DMS153 treated with DMSO at 0.1 percent for 48 hours (cell line): ENCODE measurements at regions not wholly inside any gene's neighbourhood (a gene's known extent, or its start where the extent isn't known, plus 50 kb on each side); places are given as distances from the start of the nearest gene placed in this dataset.
A peak's percentile ranks its signal among the peaks of the same experiment; 100 is the strongest.

ENCODE experiments used
- DNase-seq: peaks from one replicate; lab custom pipeline; 2025; ENCODE audit not compliant: unreplicated experiment; lab: John Stamatoyannopoulos, UW

DNA sequence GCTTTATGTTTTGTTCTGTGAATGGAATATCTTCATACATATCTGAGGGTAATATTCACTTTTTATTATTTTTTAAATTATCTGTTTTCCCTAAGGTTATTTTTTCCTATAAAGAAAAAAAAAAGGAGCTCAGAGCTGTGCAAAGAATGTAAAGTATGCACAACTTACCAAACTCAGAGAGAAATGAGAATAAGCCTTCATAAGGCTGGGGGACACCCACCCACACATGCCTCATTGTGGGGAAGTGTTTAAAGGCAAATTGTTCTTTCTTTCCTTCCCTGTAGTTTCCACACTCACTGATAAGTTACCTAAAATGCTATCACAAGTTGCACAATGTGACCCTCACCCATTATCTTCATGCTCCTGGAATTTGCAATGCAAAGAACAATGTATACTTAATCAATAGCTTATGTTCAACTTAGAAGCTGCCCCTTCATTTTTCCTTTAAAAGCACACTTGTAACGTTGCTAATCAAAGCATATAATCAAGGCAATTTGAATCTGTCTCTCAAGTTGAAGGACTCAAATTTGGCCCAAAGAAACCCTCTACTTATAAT is 108.1 kb downstream of the GNAT3 start:
- no peak for DNase-seq

DNA sequence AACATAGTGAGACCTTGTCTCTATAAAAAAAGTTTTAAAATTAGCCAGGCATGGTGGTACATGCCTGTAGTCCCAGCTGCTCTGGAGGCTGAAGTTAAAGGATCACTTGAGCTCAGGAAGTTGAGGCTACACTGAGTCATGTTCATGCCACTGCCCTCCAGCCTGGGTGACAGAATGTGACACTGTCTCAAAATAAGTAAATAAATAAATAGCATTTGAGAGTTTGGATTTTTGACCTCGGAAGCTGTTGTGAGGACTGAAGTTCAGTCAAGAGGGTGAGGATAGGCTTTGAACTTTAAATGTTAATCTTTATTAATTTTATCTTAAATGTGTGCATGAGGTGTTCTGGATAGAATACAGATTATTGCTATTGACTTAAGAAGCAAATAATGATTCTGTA is 110.2 kb downstream of the GNAT3 start:
- no peak for DNase-seq

DNA sequence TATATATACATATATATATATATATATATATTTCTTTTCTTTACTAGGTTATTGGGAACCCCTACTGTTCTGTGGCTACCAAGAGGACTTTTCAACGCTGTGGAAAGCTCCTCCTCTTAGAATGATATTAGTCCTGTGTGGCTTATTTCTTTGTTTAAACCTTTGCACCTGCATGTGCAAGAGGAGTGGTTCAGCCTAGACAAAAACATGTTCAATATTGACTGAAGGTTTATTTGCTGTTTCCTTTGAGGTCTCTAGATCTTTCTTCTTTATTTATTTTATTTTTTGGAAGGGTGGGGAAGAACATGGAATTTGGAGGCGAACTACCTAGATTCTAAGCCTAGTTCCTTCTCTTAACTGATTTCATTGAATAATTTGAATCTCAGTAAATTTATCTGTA is 118.1 kb downstream of the GNAT3 start:
- DNase-seq, result peak; percentile 27

DNA sequence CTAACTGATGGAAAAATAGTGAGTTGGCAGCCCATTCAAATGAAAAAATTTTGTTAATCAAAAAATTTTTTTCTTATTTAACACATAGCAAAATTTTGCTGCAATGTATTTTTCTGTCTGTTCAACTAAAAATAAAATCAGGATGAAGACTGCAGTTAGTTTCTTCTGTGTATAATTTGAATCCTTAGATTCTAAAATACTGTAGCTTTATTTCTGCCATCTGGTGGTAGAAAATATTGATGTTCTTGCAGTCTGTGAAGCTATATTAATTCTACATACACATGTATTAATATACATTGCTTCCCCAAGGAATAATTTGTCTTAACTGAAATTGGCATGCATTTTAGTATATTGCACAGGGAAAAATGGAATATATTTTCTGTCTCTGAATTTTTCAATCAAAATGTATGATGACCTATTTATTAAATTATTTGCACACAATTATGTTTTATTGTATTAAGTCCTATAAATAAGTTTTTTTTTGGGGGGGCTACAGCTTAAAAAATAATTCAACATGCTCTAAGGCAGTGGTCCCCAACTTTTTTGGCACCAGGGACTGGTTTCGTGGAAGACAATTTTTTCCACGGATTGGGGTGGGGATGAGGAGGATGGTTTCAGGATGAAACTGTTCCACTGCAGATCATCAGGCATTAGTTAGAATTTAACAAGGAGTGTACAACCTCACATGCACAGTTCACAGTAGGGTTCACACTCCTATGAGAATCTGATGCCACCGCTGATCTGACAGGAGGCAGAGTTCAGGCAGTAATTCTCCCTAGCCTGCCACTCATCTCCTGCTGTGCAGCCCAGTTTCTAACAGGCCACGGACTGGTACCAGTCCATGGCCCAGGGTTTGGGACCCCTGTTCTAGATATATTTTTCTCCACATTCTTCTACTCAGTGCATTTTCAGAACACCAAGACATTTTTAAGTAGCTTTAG is 119.4 kb downstream of the GNAT3 start:
- peak; percentile 18 for DNase-seq

DNA sequence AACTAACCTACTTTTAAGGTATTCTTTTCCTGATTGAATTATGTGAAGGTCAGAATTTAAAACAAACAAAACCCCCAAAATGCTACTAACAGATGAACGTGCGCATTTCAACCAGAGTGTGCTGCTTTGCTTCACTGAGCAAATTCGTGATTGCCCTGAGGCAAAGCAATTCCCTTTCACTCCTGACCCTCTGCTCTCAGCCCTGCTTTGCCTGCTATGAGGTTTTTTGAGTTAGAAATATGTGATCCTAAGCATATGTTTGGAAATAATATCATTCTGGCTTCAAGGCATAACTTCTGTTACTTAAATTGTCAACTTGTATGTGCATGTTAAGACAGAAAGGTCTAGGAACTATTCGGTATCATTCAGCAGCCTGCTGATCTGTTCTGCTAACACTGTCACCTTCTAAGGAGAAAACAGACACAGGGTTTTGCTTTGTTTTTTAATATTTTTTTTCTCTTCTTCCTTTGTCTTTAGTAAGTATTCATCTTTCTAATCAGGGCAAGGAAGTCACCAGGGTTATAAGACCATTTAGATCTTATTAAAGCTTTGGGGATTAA is 124.2 kb downstream of the GNAT3 start:
- no peak for DNase-seq

DNA sequence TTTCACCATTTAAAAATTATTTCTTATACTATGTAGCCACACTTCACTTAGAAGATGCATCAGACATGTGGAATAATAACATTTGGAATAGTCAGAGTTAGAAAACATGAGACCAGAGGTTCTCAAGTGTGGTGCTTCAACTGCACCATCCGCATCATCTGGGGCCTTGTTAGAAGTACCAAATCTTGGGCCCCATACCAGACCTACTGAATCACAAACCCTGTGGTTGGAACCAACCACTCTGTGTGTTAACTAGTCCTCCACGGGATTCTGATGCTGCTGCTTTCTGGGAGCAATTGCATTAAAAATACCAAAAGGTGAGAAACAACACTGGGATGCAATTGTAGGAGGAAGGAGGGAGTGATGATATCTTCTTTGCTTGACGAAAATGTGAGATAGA is 125.2 kb downstream of the GNAT3 start:
- DNase-seq, result no peak

DNA sequence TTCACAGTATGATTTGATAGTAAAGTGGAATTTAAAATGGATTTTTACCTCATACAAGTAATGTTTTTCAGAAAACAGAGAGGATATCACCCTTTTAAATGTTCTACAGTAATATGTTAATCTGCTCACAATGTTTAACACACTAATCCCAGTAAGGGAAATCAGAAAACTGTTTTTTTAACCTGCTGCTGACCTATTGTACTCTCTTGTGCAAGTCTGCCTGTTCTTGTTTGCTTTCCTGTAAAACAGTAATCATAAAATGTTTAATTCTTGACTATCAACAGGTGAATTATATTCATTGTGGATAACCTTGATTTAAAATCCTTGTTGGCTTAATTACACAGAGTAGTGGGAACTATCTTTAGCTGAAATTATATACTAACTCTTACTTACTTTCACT is 126.4 kb downstream of the GNAT3 start:
- no peak for DNase-seq

DNA sequence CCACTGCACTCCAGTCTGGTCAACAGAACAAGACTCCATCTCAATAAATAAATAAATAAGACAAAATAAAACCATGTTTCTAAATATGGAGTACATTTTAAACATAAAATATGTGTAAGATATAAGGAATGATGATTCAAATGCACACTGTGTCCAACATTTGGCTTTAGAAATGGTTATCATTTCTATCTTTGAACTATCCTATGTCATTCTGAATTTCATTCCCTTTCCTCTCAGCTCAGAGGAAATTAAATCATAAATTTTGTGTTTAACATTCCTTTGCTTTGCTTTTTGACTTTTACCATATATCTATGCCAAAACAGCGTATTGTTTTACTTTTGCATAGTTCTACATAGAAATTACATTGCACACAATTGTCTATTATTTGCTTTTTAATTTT is 130.9 kb downstream of the GNAT3 start:
- DNase-seq, result no peak

DNA sequence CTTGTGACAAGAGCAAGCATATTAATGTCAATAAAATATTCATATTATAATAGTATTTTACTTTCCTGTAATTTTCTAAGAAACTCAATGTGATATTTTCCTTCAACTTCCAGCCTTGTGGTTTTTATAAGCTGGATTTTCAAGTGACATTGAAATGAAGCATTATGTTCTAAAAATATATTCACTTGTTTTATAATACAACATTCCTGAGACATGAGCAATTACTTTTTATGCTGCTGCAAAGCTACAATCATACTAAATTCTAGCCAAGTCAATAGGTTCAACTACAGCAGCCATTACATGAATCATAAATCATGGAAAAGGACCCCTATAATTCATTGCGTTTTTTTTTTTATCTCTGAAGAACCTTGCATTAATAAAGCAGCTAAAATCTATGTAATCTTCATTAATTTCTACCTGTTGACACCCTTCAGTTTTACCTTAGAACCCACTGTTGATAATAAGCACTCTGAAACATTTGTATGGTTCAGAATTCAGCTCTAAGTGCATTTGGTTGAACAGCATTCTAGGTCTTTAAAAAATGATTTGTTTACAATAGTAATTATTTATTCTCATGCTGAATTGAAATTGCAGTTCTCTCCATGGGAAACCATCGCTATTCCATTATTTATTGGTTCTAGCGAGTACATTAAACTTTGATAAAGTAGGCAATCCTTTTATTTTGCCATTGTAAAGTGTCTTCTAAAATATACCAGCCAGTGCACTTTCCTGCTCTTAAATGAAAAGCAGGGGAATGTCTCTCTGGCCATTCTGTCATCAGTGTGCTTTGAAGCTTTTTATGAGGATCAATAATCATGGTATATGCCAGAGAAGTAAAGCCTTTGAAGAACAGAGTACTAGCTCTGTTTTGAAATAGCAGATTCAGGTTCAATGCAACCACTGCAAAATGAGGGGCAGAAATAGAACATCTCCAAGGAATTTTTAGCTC is 132.6 kb downstream of the GNAT3 start:
- DNase-seq, result no peak

DNA sequence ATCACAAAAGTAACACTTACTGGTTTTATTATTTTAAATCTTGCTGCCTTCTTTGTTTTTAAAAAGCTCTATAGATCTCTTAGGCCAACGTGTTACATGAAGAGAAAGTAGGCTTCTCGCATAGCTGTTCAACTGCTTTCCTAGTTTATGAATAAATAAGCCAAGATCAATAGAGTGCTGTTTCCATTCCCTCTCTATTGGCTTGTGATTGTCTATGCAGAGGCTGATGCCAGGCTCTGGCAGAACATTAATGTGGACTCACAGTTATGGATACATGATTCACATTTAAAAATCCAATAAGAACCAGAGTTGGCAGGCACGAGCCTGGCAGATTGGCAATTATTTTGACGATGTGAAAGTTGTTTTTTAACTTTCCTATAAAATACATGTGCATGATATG is 137.5 kb downstream of the GNAT3 start:
- no peak for DNase-seq

DNA sequence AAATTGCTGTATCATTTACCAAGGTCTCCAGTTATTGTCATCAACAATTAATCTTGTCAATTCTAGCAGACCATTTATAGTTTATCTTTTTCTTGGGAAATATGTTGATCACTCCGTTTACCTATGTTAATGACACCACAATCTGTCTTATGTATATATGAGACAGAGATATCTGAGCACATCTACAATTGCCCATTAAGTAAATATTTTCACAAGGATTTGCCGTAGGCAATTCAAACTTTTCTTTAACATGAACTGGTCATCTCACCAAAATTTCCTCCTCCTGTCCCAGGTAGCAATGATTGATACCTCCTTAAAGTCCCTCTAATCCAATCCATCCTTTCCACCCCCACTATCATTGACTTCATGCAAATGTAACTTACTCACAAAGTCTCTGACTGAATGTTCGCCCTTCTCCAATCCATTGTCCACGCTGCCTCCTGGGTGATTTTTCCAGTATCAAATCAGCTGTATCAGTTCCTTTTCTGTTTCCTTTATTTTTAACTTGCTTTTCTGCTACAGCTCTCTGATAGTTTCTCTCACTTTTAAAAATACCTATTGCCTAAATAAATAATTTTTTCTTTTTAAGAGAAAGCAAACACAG is 138.3 kb downstream of the GNAT3 start:
- DNase-seq, result no peak

DNA sequence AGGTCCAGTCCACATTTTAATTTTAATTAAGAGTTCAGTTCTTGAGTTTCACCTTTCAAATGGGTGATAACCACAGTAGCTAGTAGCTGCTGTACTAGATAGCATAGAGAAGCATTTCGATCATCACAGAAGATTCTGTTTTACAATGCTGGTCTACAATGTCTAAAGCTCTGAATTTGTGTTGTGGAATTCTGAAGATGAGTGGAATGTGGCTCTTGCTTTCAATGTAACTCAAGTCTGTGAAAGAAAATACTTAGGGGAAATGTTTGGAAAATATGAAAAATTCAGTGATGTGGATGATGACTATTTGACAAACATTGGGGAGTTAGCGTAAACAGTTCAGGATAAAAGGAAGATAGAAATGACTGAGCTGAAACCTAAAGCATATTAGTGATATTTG is 139.4 kb downstream of the GNAT3 start:
- no peak for DNase-seq

DNA sequence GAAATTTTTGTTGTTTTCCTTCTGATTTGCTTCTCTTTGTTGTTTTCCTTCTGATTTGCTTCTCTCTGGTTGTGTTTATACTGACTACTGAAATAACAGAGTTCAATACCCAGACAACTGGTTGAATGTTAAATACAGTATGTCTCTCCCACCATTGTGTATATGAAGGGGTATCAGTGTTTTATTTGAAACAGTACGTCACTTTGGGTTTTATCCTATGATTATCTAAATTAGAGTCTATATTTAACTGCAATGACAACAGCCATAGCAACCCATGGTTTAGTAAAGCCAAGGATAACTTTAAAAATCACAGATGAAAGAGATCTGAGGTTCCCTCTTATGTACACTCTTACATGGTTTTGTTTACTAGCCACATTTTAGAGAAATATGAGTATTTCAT is 141.3 kb downstream of the GNAT3 start:
- no peak for DNase-seq

DNA sequence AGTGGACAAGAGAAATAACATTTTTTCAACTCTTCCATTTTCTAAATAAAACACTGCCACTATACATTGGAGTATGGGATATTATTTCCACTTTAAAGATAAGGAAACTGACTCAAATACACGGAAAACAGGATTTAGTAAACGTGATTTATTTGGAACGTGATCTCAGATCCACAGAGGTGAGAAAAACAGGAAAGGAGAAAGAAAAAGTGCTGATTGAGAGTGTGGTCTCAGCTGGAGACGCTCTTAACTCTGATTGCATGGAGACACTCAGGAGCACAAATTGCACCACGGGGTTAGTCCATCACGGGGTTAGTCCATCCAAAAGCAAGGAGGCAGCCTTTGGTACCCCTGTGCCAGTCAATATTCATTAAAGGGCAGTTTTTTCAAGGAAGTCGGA is 142.5 kb downstream of the GNAT3 start:
- DNase-seq, result no peak

DNA sequence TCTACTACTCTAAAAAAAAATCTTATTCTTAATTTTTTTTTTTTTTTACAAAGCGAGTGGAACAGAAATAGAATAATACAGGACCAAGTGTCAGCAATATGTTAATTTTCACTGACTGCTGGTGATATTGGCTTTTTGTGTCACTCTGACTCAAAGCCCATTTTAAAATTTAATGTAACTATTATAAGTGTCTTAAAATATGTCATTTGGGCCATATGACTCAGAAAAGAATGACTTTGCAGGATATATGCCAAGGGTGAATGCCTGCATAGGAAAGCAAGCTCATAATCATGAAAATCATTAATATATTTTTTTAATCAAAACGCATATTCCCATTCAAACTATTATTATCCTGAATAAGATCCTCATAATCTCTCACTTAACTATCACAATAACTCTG is 149.2 kb downstream of the GNAT3 start:
- no peak for DNase-seq

DNA sequence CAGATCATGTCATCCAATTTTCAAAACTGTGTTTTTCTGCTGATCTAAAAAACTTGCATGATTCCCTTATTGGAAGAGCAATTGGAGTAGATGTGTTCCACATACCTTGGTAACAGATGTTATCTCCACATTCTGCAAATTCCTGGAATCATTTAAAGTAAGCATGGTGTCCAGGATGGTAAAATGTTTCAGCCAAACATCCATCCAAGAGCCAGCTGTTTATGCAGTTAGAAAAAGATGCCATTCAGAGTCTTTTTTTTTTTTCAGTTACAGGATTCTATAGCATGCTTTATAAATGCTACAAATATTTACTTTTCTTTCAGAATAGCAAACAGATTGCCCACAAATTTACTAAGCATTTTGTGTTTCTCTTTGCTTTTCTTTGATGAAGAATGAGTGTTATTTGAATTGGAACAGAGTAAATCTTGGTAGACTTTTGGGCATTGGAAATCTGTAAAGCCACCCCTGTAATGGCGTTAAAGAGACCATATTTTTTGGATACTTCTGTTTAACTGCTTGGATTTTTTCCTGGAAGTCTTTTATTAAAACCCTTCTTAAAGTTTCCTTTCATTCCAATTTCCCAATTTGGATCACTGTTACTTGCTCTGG is 149.8 kb downstream of the GNAT3 start:
- DNase-seq, result no peak

DNA sequence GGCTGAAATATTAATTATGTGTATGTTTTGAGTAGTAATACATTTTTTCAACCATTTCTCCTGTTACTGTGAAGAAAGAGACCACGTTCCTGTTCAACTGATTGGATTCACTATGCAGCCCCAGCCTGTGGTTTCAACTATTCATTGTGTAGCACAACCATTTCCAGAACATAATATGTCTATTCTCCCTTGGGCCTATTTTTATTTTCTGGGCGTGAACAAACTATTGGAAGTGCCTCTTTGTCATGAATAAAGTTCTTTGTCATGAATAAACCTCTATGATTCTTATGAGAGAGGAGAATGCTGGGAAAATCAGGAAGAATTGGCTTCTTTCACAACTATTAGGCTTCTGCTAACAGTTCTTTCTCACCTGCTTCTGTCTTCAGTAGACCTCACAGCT is 152.4 kb downstream of the GNAT3 start:
- DNase-seq, result no peak

DNA sequence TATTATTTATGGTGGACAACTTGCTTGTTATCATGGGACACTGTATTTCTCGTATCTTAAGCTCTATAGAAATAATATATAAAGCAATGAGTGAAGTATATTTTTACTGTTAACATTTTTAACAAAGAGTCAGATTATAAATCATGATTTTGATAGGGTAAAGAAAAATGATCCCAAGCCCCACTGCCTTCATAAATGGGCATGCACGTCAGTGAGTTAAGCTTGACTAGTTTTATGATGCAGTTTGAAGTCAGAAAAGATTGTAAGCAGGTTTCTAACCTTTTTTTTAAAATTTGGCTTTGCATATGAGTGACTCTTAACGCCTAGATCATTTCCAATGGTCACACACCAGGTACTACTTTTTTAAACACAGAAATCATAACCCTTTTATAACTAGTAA is 152.8 kb downstream of the GNAT3 start:
- no peak for DNase-seq

DNA sequence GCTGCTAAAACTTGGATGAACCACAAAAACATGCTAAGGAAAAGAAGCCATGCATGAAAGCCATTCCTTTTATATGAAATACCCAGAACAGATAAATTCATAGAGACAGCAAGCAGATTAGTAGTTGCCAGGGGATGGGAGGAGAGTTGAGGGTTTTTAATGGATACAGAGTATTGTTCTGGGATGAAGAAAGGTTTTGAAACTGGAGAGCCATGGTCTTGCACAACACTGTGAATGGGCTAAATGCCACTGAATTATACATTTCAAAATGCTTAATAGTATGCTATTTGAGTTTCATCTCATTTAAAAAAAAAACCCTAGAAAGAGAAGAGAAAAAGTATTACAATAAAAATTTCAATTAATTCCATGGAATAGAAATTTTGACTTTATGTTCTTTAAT is 154.3 kb downstream of the GNAT3 start:
- DNase-seq, result no peak

DNA sequence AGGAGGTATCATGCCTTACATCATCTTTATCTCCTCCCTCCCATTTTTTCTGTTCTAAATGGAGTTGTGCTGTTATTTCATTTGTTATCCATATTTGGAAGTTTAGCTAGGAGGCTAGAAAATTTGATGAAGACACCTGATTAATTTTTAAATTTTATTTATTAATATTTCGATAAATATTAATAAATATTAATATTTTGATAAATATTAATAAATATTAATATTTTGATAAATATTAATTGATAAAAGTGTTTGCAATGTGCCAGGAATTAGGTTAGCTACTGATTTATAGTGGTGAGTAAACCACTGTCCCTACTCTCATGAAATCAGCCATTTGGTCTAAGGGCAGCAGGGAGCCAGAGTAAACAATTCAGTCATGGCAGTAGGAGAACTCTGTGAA is 161.4 kb downstream of the GNAT3 start:
- no peak for DNase-seq

DNA sequence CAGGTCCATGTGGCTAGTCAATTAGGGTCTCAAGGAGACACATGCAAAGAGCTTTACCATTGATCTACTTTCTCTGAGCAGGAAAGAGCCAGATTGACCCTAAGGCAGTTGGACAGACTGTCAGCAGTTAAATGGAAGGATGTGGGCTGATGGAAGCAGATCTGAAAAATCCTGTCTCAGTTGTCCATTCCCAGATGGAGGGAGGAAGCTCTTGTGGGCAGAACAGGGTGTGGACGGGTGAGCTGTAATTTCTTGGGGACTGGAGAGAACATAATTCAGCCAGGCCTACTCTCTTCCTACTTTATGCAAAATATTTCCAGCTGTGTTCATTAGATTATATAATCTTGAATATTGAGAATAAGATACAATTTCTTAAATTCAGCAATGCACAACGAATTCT is 163.6 kb downstream of the GNAT3 start:
- DNase-seq, result no peak
